Ishikawa (cell line): ENCODE measurements at regions not wholly inside any gene's neighbourhood (a gene's known extent, or its start where the extent isn't known, plus 50 kb on each side); places are given as distances from the start of the nearest gene placed in this dataset.

Source experiments
- CEBPB ChIP-seq: IDR thresholded peaks from 2 replicates; pipeline ENCODE4 v1.6.1; 2012
- CREB1 ChIP-seq: IDR thresholded peaks from 2 replicates; pipeline ENCODE4 v1.6.1; 2012; ENCODE audit warnings: low read depth
- EP300 ChIP-seq: IDR thresholded peaks from 2 replicates; pipeline ENCODE4 v1.6.1; 2012; ENCODE audit warnings: borderline replicate concordance
- FOXM1 ChIP-seq: IDR thresholded peaks from 2 replicates; pipeline ENCODE4 v1.6.1; 2012; ENCODE audit warnings: low read depth, borderline replicate concordance
- RAD21 ChIP-seq: IDR thresholded peaks from 2 replicates; pipeline ENCODE4 v1.6.1; 2012; ENCODE audit warnings: low read depth
- TCF12 ChIP-seq: IDR thresholded peaks from 2 replicates; pipeline ENCODE4 v1.6.1; 2012; ENCODE audit warnings: low read depth
- YY1 ChIP-seq: IDR thresholded peaks from 2 replicates; pipeline ENCODE4 v1.6.1; 2012; ENCODE audit warnings: low read depth
- ZBTB7A ChIP-seq: IDR thresholded peaks from 2 replicates; pipeline ENCODE4 v1.6.1; 2012; ENCODE audit warnings: low read depth
- TF ChIP-seq, protein P1 (sequence below): IDR thresholded peaks from 2 replicates; pipeline ENCODE4 v1.6.1; 2012

GRCh38 chr11:87675993-87676392 is 499.2 kb downstream of the RAB38 start:
- TF ChIP-seq ZBTB7A (no peak), EP300 (no peak), YY1 (no peak), FOXM1 (no peak), CEBPB (no peak), CREB1 (no peak), RAD21 (no peak), TCF12 (no peak)
- TF ChIP-seq, protein P1, sequence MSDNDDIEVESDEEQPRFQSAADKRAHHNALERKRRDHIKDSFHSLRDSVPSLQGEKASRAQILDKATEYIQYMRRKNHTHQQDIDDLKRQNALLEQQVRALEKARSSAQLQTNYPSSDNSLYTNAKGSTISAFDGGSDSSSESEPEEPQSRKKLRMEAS = no peak
